ENCODE measurements at regions not wholly inside any gene's neighbourhood (a gene's known extent, or its start where the extent isn't known, plus 50 kb on each side); places are given as distances from the start of the nearest gene placed in this dataset.

- DNase-seq (ENCODE audit: low read depth, low spot score): no peak
- no peak for TF ChIP-seq CTCF (IDR thresholded peaks at IDR 0.05; ENCODE audit: low read depth, low read length)
These were observed 248.3 kb downstream of the NUF2 start for GRCh38 chr1:163570071-163570470.

GRCh38 chr1:163571950-163572349 is 250.2 kb downstream of the NUF2 start:
- no peak overlapping the region for H3K4me3 ChIP-seq (ENCODE audit: low read depth, low read length)
- H3K9me3 ChIP-seq (ENCODE audit: control insufficient read depth, insufficient read depth, low read length): no peaks in the 10 kb centered on the region
- POLR2A ChIA-PET: no interaction called here
- TF ChIP-seq CTCF (IDR thresholded peaks at IDR 0.05; ENCODE audit: low read depth, low read length): no peak
- CTCF ChIA-PET: no interaction called here
- no peak for DNase-seq (ENCODE audit: low read depth, low spot score)
- no peaks in the 10 kb centered on the region for H3K27me3 ChIP-seq (ENCODE audit: control insufficient read depth, insufficient read depth, low read length)
- H3K27ac ChIP-seq (ENCODE audit: low read depth, low read length): no peak overlapping the region

More at GRCh38 chr1:163570071-163570470, 248.3 kb downstream of the NUF2 start:
- no peaks in the 10 kb centered on the region for H3K27me3 ChIP-seq (ENCODE audit: control insufficient read depth, insufficient read depth, low read length)
- no peaks in the 10 kb centered on the region for H3K9me3 ChIP-seq (ENCODE audit: control insufficient read depth, insufficient read depth, low read length)
- H3K27ac ChIP-seq (ENCODE audit: low read depth, low read length): no peak overlapping the region
- POLR2A ChIA-PET: no interaction called here
- H3K4me3 ChIP-seq (ENCODE audit: low read depth, low read length): no peak overlapping the region
- CTCF ChIA-PET: no interaction called here

DNA sequence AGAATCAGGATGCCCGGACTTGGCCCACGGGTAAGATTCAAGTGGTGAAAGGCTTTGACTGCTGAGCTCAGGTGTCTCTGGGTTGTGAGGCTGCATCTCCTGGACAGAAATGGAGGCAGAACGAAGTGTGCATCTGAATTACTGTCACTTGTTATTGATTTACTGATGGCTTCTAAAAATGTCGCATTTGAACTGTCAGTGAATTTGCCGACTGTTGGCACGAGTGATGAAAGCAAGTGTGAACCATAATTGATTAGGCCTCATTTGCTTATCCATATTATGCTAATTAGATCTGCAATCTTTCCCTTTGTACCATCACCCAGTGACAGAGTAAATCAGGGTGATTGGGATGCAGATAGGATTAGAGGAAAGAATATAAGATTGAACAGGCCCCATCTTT is 252.4 kb downstream of the NUF2 start:
- ChIA-PET POLR2A (no interaction called here), CTCF (no interaction called here)
- H3K27me3 ChIP-seq (ENCODE audit: control insufficient read depth, insufficient read depth, low read length): no peaks in the 10 kb centered on the region
- TF ChIP-seq CTCF (IDR thresholded peaks at IDR 0.05; ENCODE audit: low read depth, low read length): no peak
- H3K4me3 ChIP-seq (ENCODE audit: low read depth, low read length): no peak overlapping the region
- H3K27ac ChIP-seq (ENCODE audit: low read depth, low read length): no peak overlapping the region
- no peak for DNase-seq (ENCODE audit: low read depth, low spot score)
- H3K9me3 ChIP-seq (ENCODE audit: control insufficient read depth, insufficient read depth, low read length): no peaks in the 10 kb centered on the region

- Histone ChIP-seq H3K27ac (ENCODE audit: low read depth, low read length) (no peak overlapping the region), H3K4me3 (ENCODE audit: low read depth, low read length) (no peak overlapping the region), H3K9me3 (ENCODE audit: control insufficient read depth, insufficient read depth, low read length) (no peaks in the 10 kb centered on the region), H3K27me3 (ENCODE audit: control insufficient read depth, insufficient read depth, low read length) (no peaks in the 10 kb centered on the region)
- POLR2A ChIA-PET: no interaction called here
- no peak for TF ChIP-seq CTCF (IDR thresholded peaks at IDR 0.05; ENCODE audit: low read depth, low read length)
- DNase-seq (ENCODE audit: low read depth, low spot score): no peak
- CTCF ChIA-PET: no interaction called here
These were observed 259.2 kb downstream of the NUF2 start for GRCh38 chr1:163580926-163581325.

DNA sequence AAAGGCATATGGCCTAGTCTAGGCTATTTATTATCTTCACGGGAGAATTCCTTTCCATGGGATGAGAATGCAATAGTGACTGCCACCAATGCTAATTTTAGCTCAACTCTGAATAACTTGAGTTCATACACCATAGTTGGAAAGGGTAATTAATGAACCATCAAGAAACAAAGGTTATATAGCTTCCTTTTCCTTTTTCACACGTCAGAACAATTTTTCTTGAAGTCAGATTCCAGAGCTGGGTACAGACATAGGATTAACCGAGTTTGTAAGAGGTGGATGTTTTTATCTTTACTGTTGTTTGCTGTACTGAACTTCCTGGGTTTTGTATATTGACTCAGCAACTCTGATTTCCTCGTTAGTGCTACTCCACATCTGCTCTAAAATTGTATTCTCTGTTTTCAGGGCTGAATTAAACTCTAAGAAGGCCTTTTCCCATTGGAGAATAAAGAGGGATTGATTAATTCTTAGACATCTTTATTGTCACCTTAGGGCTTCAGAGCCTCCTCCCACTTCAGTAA is 262.0 kb downstream of the NUF2 start:
- Histone ChIP-seq H3K4me3 (ENCODE audit: low read depth, low read length) (no peak overlapping the region), H3K27me3 (ENCODE audit: control insufficient read depth, insufficient read depth, low read length) (no peaks in the 10 kb centered on the region), H3K9me3 (ENCODE audit: control insufficient read depth, insufficient read depth, low read length) (no peaks in the 10 kb centered on the region), H3K27ac (ENCODE audit: low read depth, low read length) (no peak overlapping the region)
- ChIA-PET CTCF (no interaction called here), POLR2A (no interaction called here)
- no peak for TF ChIP-seq CTCF (IDR thresholded peaks at IDR 0.05; ENCODE audit: low read depth, low read length)
- DNase-seq (ENCODE audit: low read depth, low spot score): no peak
